ENCODE measurements at regions not wholly inside any gene's neighbourhood (a gene's known extent, or its start where the extent isn't known, plus 50 kb on each side); places are given as distances from the start of the nearest gene placed in this dataset.
"Not testable (repeated sequence)": the region's sequence is repeated elsewhere in the genome, so short reads cannot be mapped to it uniquely, and the experiment has no call there.

DNA sequence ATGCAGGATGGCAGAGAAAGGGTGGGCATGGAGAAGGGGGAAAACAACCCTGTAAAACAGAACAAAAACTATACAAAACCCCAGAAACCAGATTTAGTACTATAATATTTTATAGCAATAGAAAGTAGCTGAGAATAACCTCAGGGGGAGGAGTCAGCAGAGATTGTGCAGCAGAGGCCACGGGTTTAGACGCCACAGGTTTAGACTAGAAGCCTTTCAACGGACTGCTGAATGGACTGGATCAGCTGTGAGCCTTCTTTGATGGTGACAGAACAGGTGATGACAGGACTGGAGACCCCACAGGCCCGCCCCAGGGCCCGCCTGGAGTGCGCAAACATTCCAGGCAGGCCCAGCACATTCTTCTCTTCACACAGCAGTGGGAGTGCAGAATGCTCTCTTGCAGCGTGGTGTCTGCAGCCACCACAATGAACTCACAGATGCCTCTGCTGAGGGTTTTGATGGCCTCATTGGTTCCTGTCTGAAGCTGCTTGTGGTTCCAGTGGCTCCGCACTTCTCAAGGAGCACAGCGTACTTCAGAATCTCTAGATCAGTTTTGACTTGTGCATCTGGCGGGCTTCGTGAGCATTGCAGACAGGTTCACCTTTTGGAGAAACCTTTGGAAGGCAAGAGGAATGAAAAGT is 65.6 kb downstream of the PPIAL4D start:
- RAD21 ChIA-PET (ENCODE audit: unreplicated experiment); intact Hi-C loops (cut with micrococcal nuclease; ENCODE audit: unreplicated experiment); H3K4me1 ChIP-seq (ENCODE audit: control insufficient read depth, insufficient read depth, low read length); H3K36me3 ChIP-seq (ENCODE audit: control insufficient read depth in 2 of 2, insufficient read depth in 2 of 2, low read length in 1 of 2); H3K9me3 ChIP-seq (replicated peaks; ENCODE audit: control insufficient read depth, insufficient read depth, low read length); H4K20me1 ChIP-seq (ENCODE audit: control insufficient read depth, insufficient read depth); H3K27me3 ChIP-seq (replicated peaks in 1 of 2; ENCODE audit: control insufficient read depth in 2 of 2, insufficient read depth in 2 of 2, low read length in 1 of 2); SMC1A ChIA-PET (ENCODE audit: uncharacterized antibody, unreplicated experiment); H2AFZ ChIP-seq (ENCODE audit: control insufficient read depth, low read depth, low read length); DNase-seq (ENCODE audit: low read depth, low spot score); H3K9ac ChIP-seq (ENCODE audit: control insufficient read depth, insufficient read depth, low read length); ATAC-seq; in situ Hi-C loops (cut with MboI); H3K79me2 ChIP-seq (ENCODE audit: control insufficient read depth, insufficient read depth, low read length); H3K4me2 ChIP-seq (ENCODE audit: control insufficient read depth, insufficient read depth); H3K27ac ChIP-seq (ENCODE audit: control insufficient read depth, insufficient read depth); FAIRE-seq; H3K4me3 ChIP-seq; CTCF ChIA-PET; POLR2A ChIA-PET: not testable (repeated sequence)
- WGBS (ENCODE audit: insufficient coverage, insufficient replicate concordance, low lambda C conversion rate, missing lambda C conversion rate), result 82% methylated on average over 8 of the region's 11 CpGs
- TSS peak; percentile 26 for BruUV-seq (replicated peaks)

DNA sequence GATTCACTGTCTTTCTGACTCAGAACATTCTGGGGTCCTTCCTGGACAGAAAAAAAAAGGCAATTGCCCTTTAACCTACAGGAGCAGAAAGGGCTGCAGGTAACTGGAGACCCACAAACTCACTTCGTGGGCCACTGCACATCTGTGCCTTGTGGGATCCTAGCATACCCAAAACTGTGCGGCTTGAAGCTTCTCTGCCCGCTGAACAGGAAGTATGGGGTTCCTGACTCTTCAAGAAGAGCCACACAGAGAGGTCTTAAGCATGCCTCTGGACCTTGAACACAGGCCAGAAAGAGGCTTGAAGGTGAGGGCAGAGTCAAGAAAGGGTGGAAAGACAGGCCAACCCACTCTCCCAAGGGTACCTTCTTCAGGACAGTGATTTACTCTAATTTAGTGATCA is 67.6 kb downstream of the PPIAL4D start:
- H3K9ac ChIP-seq (ENCODE audit: control insufficient read depth, insufficient read depth, low read length); RAD21 ChIA-PET (ENCODE audit: unreplicated experiment); H2AFZ ChIP-seq (ENCODE audit: control insufficient read depth, low read depth, low read length); FAIRE-seq; H3K27me3 ChIP-seq (replicated peaks in 1 of 2; ENCODE audit: control insufficient read depth in 2 of 2, insufficient read depth in 2 of 2, low read length in 1 of 2); H3K4me2 ChIP-seq (ENCODE audit: control insufficient read depth, insufficient read depth); H3K79me2 ChIP-seq (ENCODE audit: control insufficient read depth, insufficient read depth, low read length); ATAC-seq; intact Hi-C loops (cut with micrococcal nuclease; ENCODE audit: unreplicated experiment); H3K36me3 ChIP-seq (ENCODE audit: control insufficient read depth in 2 of 2, insufficient read depth in 2 of 2, low read length in 1 of 2); CTCF ChIA-PET; POLR2A ChIA-PET; DNase-seq (ENCODE audit: low read depth, low spot score); in situ Hi-C loops (cut with MboI); H3K27ac ChIP-seq (ENCODE audit: control insufficient read depth, insufficient read depth); BruUV-seq (replicated peaks); H3K4me3 ChIP-seq; H3K9me3 ChIP-seq (replicated peaks; ENCODE audit: control insufficient read depth, insufficient read depth, low read length); H4K20me1 ChIP-seq (ENCODE audit: control insufficient read depth, insufficient read depth); H3K4me1 ChIP-seq (ENCODE audit: control insufficient read depth, insufficient read depth, low read length); SMC1A ChIA-PET (ENCODE audit: uncharacterized antibody, unreplicated experiment): not testable (repeated sequence)
- WGBS (ENCODE audit: insufficient coverage, insufficient replicate concordance, low lambda C conversion rate, missing lambda C conversion rate), result no CpG with 5 or more reads among the region's 3 CpGs

DNA sequence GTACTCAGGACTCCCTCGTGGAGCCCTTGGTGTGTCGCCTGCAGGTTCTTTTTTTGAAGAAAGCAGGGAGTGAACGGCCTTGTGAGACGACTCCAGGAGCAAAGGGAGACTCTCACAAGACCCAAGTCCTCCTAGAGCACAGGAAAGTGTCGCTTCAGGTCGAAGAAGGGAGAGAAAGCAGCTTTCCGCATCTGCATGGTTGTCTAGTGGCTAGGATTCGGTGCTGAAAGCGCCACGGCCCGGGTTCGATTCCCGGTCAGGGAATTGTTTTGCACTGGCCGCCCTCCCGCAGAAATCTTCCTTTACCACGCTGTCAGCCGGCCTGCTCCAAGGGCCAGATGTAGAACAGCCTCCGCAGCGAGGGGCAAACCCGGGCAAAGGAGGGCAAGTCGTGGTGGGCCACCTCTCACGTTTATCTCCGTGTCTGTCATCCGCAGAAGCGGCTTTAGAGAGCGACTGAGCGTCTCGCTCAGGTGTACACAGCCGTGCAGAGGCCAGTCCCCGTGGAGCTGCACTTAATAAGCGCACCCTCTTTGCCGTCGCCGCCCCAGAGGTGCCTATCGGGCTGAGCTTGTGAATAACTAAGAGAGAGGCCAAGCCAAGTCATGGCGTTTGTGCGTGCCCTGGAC is 72.6 kb downstream of the FAM72D start:
- H3K27ac ChIP-seq (ENCODE audit: control insufficient read depth, insufficient read depth); H3K79me2 ChIP-seq (ENCODE audit: control insufficient read depth, insufficient read depth, low read length); H3K4me3 ChIP-seq; H3K9me3 ChIP-seq (replicated peaks; ENCODE audit: control insufficient read depth, insufficient read depth, low read length); CTCF ChIA-PET; RAD21 ChIA-PET (ENCODE audit: unreplicated experiment); in situ Hi-C loops (cut with MboI); intact Hi-C loops (cut with micrococcal nuclease; ENCODE audit: unreplicated experiment); BruUV-seq (replicated peaks); H3K9ac ChIP-seq (ENCODE audit: control insufficient read depth, insufficient read depth, low read length); H3K36me3 ChIP-seq (ENCODE audit: control insufficient read depth in 2 of 2, insufficient read depth in 2 of 2, low read length in 1 of 2); SMC1A ChIA-PET (ENCODE audit: uncharacterized antibody, unreplicated experiment); H2AFZ ChIP-seq (ENCODE audit: control insufficient read depth, low read depth, low read length); H3K4me2 ChIP-seq (ENCODE audit: control insufficient read depth, insufficient read depth); H3K4me1 ChIP-seq (ENCODE audit: control insufficient read depth, insufficient read depth, low read length); FAIRE-seq; ATAC-seq; POLR2A ChIA-PET; H4K20me1 ChIP-seq (ENCODE audit: control insufficient read depth, insufficient read depth); H3K27me3 ChIP-seq (replicated peaks in 1 of 2; ENCODE audit: control insufficient read depth in 2 of 2, insufficient read depth in 2 of 2, low read length in 1 of 2); DNase-seq (ENCODE audit: low read depth, low spot score): not testable (repeated sequence)
- 86% methylated on average over 21 of the region's 37 CpGs for WGBS (ENCODE audit: insufficient coverage, insufficient replicate concordance, low lambda C conversion rate, missing lambda C conversion rate)

DNA sequence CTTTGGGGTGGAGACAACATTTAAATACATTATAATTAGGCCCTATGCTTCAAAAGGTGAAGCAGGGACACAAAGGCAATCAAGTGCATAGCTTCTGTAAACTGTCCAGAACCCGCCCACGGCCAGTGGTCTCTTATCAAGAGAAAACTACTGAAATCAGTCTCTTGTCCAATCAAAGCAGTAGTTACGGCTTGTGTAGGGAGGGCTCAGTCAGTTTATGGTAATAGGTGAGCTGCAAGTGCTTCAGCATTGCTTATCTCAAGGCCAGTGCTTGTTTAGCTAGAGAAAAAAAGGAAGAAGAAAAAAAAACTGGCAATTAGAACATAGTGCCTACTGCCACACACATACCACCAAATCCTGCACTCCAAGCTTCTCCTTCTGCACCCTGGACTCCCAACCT is 68.6 kb downstream of the FAM72D start:
- H3K9me3 ChIP-seq (replicated peaks; ENCODE audit: control insufficient read depth, insufficient read depth, low read length); H3K27me3 ChIP-seq (replicated peaks in 1 of 2; ENCODE audit: control insufficient read depth in 2 of 2, insufficient read depth in 2 of 2, low read length in 1 of 2); H3K27ac ChIP-seq (ENCODE audit: control insufficient read depth, insufficient read depth); H3K36me3 ChIP-seq (ENCODE audit: control insufficient read depth in 2 of 2, insufficient read depth in 2 of 2, low read length in 1 of 2); H3K4me2 ChIP-seq (ENCODE audit: control insufficient read depth, insufficient read depth); ATAC-seq; H3K9ac ChIP-seq (ENCODE audit: control insufficient read depth, insufficient read depth, low read length); FAIRE-seq; H4K20me1 ChIP-seq (ENCODE audit: control insufficient read depth, insufficient read depth); BruUV-seq (replicated peaks); H3K79me2 ChIP-seq (ENCODE audit: control insufficient read depth, insufficient read depth, low read length); CTCF ChIA-PET; POLR2A ChIA-PET; DNase-seq (ENCODE audit: low read depth, low spot score); SMC1A ChIA-PET (ENCODE audit: uncharacterized antibody, unreplicated experiment); in situ Hi-C loops (cut with MboI); H3K4me1 ChIP-seq (ENCODE audit: control insufficient read depth, insufficient read depth, low read length); RAD21 ChIA-PET (ENCODE audit: unreplicated experiment); H2AFZ ChIP-seq (ENCODE audit: control insufficient read depth, low read depth, low read length); H3K4me3 ChIP-seq; intact Hi-C loops (cut with micrococcal nuclease; ENCODE audit: unreplicated experiment): not testable (repeated sequence)
- WGBS (ENCODE audit: insufficient coverage, insufficient replicate concordance, low lambda C conversion rate, missing lambda C conversion rate), result no CpG with 5 or more reads among the region's 3 CpGs
